Left cardiac atrium (tissue), 4 donors: ENCODE measurements at regions not wholly inside any gene's neighbourhood (a gene's known extent, or its start where the extent isn't known, plus 50 kb on each side); places are given as distances from the start of the nearest gene placed in this dataset.

ENCODE experiments used
- ATAC-seq, 2 donors: fragments of 200-7000 bp; cut with Tn5 transposase; one replicate each; pipeline ENCODE4 v1.9.1; 2020; ENCODE audit warnings: mild to moderate bottlenecking in 2 of 2, moderate library complexity in 2 of 2
- DNase-seq: peaks from one replicate; pipeline ENCODE4 v3.0.0-alpha.2; 2020
- intact Hi-C, 2 donors: fragments of 100-400 bp; cut with DNase I; formaldehyde crosslinking; loops; one replicate each; pipeline versions ENCODE4 v1.14.1 to v1.15.1; 2022 to 2023
- donor health status: DM: no; HTN: yes; CAD: no.
- donor health status: DM: no; HTN: yes; CAD: no; lungs with severe emphysema.
- donor health status: DM: yes; HTN: yes; CAD: no.
- donor health status: Dilated cardiomyopathy.

DNA sequence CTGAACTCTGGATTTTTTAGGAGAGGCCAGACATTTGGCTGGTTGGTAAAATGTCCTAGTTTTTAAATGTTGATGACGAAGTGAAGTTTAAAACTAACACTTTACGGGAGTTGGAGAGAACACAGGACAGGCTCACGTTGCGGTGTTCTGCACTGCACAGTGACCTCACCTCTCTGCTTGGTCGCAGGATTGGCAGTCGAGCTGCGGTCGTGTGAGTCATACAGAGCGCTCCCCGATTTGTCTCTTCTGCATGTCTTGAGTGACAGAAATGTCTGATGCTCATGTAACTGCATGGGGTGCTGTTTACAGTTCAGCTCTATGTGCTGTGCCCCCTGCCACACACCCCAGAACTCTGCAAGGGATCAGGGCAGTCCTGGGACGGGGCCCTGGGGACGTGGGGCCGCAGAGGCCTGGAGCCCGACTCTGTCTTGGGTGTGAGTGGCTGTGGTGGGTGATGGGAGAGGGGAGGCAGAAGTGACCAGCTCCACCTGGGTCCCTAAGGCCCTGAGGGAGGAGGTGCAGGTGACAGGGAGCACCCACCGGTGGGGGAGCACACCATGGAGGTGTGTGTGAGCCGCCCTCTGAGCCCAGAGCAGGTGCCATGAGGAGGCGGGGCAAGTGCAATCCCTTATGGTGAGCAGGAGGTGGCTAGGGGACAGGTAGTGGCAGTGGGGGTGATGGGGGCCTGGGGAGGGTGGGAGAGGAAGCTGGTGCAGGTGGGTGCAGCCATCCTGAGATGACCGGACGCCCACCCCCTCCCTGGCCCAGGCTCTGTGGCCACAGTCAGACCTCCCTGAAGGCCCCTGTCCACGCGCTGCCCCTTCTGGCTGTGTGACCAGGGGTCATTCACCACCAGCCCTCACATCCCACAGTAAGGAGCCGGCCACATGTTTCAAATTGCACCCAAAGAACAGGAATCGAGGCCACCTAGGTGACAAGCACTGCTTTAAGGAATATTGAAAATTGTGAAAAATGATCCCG, 77.9 kb upstream of the ADRA2C start:
- intact Hi-C loops: no loop called here
- DNase-seq: peak; percentile 7
- no peak for ATAC-seq

DNA sequence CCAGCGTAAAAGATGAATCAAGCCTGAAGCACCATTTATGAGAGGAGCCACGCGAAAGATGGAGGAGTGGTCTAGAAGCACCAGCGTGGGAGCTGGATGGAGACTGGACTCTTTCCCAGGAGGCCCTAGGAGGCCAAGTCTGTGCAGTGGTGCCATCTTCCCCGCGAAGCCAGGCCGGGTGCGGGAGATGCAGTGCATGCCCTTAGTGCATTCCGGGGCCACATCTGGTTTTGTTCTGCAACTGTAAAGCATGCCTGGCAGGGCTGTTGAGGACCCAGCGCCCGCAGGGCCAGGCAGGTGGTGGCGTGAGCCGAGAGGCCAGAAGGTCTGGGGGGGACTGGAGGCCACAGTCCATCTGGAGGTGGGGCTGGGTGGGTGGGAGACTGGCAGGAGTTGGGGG, 78.6 kb upstream of the ADRA2C start:
- ATAC-seq: no peak
- DNase-seq: no peak
- intact Hi-C loops: no loop called here

DNA sequence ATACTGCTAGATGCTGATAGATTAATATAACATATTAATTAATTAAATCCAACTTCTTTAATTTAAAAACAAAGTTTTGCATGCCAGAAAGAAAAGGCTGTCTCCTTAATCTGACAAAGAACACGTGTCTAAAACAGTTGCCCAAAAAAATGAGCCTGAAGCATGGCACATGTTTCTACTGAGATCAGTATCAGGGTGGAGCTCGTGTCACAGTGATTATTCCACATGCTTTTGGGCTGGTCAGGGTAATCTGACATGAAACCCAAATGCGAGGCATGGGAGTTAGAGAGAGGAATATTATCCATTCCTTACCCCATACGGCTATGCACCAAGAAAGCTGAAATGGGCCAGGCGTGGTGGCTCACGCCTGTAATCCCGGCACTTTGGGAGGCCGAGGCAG, 79.4 kb upstream of the ADRA2C start:
- DNase-seq (no peak), ATAC-seq (no peak)
- intact Hi-C loops: no loop called here

DNA sequence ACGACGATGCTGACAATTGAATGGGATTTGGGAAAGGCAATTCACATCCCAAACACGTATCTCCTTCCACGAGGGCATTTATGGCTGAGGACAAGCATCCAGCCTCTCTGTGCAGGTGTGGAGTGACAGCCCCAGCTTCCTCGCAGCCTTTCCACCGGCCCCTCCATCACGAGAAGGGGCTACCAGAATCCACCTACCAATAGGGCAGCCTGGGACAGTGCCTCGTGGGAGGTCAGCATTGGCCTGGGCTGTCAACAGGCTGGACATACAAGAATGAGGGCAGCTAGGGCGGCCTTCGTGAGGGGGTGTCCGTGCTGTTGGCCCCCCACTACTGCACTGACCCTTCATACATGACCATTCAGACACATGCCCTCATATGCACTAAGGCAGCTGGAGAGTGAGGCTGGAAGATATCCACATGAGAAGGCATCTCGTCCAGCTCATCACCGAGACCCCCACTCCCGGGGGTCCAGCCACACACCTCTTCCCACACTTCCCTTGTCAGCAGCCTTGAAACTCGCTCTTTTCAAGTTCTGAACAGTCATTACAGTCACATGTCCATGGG, 81.0 kb upstream of the ADRA2C start:
- no peak for DNase-seq
- intact Hi-C loops: no loop called here

DNA sequence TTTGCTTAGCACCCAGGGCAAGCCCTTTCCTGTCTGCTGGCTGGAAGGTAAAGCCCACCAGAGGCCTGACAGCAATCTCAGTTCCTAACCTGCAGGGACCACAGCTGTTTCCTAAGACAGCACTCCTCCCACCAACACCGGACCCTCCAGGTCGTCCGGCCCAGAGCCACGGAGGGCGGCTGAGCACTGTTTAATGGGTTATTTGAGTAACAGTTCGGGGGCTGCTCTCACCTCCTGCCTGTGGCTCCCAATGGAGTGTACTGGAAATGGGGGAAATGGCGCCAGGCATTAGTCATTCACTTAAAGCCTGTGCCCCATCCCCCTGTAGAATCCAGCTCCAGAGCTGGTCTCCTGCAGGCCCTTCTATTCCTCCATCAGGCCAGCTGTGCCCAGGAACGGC, 81.6 kb upstream of the ADRA2C start:
- DNase-seq: no peak
- intact Hi-C loops: no loop called here
- no peak for ATAC-seq

More for the DNA sequence above, 81.0 kb upstream of the ADRA2C start:
- ATAC-seq: no peak

DNA sequence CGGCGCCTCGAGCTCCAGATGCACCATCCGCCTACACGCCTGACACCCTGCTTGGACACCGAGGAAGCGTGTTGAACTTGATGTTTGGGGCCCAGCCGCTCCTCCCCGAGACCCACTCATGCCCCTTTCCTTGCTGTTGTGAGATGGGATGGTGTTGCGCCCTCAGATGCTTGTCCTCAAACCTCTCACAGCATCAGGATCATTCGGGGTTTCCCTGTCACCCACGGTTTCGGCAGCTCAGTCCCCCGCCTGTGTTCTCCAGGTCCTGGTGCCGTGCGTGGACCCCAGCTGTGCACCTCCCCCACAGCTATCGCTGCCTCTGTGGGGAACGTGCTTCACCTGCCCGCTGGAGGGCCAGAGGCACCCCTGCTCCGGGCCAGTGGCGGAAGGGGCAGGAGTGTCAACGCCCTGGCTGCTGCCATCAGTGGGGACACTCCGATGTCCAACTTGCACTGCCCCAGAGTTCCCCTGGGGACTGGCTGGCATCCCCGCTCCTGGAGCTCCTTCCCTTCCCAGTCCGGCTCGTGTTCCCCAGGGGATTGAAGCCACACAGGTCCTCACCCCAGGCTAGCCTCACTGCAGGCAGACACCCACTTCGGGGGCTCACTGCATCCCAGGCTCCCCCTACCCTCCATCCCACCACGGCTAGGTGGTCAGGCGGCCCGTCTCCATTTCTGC, 82.3 kb upstream of the ADRA2C start:
- DNase-seq (no peak), ATAC-seq (no peak)
- intact Hi-C loops: no loop called here

DNA sequence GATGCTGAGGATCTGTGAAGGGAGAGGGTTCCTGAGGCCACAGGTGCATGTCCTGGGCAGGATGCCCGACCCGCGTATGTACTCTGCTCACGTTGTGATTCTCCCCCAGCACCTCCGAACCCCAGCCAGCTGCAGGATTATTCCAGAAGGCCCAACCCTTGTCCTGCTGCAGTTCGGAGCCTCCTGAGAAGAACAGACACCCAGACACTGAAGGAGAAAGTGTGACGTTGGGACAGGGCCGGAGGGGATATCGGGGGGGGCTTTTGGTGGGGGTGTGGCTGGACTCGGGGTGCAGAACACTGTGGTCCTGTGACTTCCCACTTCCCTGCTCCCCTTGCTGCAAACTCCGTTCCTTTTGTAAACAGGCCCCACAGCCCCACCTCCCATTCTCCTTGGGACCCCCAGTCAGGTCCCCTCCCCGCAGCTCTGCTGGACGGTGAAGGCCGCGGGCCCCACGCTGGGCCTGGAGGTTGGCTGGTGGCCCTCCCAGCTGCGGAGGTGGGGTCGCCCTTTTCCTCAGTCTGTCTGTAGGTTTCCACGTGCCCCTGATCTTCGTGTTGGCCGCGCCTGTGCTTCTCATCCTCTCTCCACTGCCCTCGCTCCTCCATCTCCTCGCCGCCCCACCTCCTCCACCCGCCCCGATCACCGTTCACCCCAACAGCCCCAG, 83.0 kb upstream of the ADRA2C start:
- no peak for DNase-seq
- intact Hi-C loops: no loop called here
- ATAC-seq: no peak

DNA sequence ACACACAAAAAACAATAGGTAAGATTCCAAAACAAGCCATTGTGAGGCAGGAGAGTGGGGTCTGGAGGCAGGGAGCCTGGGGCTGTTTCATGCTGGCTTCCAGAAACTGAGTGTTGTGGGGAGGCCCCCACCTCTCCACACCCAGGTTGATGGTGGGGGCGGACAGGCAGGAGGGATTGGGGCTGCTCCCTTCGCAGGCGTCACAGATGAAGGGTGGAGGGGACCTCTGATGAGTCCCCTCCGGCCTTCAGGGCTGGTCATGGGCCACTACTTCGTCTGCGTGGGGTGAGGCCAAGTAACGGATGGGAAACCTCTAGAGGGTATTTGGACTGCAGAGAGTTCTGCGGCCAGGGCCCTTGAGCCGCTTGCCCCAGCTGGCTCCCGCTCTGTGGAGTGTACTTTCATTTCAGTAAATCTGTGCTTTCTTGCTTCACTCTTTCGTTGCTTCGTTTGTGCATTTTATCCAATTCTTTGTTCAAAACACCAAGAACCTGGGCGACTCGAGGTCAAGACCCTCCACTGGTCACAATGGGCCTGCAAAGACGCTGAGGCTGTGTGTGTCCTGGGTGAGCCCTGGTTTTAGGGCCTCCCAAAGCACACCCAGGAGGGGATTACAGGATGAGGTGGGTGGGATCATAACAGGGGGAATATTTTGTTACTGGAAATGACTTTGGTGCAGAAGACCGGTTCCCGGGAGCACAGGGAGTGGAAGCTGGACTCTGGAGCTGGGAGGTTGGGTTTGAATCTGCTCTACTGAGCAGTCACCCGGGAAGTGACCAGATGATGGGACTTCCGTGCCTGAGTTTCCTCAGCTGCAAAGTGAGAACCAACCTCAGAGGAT, 83.7 kb upstream of the ADRA2C start:
- intact Hi-C loops: no loop called here
- ATAC-seq (no peak), DNase-seq (peak; percentile 3)

DNA sequence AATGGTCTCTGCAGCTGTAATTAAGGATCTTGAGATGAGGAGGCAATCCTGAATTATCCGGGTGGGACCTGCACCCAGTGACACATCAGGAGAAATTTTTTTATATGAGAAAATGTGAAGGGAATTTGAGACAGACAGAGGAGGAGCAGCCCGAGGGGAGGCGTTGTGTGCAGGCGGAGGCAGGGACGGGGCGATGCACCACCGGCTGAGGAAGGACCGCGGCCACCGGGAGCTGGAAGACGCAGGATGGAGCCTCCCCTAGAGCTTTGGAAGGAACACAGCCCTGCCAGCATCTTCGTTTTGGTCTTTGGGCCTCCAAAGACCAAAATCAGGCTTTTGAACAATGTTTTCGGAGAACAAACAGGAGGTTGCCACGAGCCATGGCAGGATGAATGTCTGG, 85.0 kb upstream of the ADRA2C start:
- intact Hi-C loops: no loop called here
- DNase-seq: peak; percentile 11

DNA sequence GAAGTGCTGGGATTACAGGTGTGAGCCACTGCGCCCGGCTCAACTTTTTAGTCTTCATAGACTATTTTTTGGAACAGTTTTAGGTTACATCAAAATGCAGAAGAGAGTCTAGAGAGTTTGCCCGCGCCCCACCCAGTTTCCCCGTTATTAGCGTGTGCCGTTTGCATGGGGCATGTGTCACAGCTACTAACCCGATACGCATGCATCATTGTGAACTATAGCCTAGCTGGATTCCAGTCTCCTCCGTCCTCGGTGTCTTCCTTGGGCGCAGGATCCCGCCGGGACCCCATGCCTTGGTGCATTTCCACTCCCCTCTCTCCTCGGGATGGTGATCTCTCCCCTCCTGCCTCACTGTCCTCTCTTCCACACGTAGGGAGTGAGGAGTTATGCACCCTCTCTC, 85.5 kb upstream of the ADRA2C start:
- ATAC-seq: no peak
- intact Hi-C loops: no loop called here
- DNase-seq: peak; percentile 2

More for the DNA sequence above, 85.0 kb upstream of the ADRA2C start:
- no peak for ATAC-seq

DNA sequence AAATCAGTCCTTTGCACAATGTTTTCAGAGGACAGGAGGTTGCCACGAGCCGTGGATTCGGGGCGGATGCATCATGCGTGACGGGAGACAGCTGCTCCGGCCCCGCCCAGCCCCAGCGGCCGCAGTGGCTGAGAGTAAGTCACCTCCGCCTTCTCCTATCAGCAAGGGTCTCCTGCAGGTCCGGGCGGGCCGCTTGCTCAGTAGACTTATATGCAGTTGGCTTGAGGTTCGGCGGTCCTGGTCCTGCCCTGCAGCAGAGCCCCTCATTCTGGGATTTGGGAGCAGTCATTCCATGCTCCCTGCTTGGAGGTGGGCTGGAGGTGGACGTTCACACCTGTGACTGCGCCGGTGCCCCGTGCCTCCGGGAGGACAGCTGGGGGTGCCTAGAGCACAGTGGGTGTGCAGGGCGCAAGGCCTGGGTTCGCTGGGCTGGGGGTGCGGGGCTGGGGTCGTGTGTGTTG, 86.3 kb upstream of the ADRA2C start:
- peak; percentile 13 for DNase-seq
- no peak for ATAC-seq
- intact Hi-C loops: no loop called here

DNA sequence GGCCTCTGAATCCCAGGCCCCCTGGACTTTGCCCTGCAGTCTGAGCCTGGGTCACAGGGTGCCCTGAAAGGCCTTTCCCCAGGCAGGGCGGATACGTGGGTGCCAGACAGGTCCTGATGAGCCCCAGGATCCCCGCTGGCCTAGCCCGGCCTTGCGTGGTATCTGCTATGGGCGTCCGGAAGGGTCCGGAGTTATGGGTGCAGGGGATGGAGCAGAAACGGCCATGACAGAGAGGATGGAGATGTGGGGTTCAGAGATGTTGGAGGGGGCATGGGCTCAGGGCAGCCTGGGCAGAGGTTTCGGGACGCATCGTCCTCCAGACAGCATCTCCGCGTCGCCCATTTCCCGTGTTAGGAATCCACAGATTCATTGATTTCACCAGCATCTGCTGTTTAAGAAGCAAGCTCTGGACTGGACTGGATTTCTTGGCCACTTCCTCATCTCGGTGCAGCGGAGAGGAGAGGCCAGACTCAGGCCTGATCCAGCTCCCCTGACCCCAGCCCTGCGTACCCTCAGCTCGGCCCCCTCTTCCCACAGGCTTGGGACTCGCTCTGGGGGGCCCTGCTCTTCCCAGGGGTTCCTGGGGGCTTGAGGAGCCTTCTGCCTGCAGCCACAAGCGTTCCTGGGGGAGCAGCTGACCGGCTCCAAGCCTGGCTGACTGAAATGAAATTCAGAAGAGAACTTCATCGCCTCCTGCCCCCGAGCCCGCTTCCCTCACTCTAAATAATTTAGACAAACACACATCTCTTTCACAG, 86.9 kb upstream of the ADRA2C start:
- intact Hi-C loops: no loop called here
- DNase-seq (peak; percentile 5), ATAC-seq (no peak)

DNA sequence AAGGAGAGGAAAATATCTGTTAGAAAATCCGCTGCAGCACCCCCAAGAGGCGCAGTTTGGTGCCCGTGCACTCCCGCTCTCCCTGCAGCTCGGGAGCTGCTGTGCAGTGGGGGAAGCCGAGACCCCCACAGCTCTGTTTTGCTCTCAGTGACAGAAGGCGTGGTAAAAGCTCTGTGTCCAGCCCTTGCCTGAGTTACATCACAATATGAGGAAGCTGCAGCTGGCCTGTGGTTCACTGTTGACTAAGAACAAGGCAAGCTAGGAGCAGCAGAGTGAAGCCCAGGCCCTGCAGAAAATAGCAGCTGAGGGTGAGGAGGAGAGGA, 88.5 kb upstream of the ADRA2C start:
- DNase-seq (no peak), ATAC-seq (no peak)
- intact Hi-C loops: no loop called here

DNA sequence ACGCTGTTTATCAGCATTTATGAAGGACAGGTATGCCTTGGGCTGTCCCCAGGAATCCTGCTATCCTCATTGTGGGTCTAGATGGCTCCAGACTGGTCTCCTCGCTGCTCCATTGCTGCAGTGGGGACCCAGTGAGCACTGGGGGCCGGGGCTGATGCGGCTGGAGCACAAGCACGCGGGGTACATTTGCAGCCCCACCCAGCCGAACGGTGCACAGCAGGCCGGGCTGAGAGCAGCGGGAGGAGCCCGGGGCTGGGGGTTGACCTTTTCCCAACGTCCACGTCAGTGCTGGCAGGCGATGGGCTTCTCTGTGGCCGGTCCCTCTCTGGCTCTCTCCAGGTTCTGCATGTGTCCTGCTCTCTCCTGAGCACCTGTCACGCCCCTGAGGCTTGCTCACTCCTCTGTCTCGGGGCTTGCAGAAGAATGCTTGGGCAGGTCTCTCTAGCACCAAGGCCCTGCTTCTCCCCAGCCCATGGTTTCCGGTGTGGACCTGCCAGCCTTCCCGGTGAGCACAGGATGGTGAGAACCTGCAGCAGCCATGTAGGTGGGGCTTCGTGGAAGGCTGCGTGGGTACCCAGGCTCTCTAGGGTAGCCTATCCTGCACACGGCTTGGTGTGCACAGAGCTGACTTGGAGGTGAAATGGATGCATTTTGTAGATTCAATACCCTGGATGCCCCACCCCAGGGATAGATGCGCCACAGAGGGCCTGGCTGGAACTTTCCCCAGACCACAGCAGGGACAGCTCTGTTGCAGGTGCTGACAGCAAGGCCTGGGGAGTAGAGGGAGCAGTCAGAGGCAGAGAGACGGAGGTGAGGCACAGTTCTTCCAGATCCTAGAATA, 89.1 kb upstream of the ADRA2C start:
- intact Hi-C loops: no loop called here
- DNase-seq (peak; percentile 8), ATAC-seq (no peak)

DNA sequence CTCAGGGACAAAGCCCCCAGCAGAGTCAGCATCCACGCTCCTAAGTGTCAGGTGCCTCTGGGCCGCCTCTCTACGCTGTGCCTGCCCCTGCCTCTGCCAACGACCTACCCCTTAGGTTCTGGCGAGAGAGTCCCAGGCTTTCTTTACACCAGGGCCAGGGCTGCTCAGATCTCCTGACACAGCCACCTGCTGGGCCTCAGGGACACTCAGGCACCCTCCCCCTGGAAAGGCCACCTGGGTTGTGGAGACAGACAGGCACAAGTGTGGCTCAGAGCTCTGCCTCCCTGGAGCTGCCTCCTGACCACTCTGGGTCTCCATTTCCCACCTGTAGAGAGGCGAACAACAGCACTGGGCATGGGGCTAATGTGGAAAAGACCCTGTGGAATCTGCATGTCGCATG, 90.0 kb upstream of the ADRA2C start:
- no peak for DNase-seq
- no peak for ATAC-seq
- intact Hi-C loops: no loop called here

DNA sequence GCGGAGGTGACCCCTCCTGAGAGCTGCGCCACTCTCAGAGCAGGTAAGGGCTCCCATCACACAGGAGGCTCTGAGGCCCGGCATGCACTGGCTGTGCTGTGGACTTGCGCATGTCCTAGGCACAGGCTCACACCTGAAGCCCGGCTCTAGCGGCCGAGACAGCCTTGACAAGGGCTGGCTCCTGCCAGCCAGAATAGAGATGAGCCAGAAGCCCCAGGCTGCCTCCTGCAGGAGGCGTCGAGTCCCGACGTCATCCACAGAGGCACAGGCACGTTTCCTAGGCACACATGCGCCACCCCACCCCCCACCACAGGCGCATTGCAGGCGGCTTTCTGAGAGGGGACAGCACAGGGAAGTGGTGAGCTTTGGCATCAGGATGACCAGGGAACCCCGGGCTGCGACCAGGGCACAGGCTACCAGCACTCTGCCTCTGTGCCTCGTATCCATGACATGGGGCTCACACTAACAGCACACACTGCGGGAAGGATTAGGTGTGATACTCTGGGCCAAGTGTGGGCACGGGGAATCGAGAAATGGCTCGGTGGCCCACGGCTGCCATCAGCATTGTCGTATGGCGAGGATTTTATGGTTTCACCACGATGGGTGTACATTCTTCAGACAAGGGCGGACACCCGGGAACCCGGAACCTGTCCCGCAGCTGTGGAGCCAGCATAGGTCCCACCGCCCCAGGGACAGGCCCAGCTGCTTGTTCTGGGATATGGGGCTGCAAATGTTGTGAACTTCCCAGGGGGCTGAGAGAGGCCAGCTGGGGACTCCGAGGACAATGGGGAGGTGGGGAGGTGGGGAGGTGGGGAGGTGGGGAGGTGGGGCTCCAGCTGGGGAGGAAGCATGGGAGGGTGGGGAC, 90.7 kb upstream of the ADRA2C start:
- intact Hi-C loops: no loop called here
- peak; percentile 3 for DNase-seq
- no peak for ATAC-seq

DNA sequence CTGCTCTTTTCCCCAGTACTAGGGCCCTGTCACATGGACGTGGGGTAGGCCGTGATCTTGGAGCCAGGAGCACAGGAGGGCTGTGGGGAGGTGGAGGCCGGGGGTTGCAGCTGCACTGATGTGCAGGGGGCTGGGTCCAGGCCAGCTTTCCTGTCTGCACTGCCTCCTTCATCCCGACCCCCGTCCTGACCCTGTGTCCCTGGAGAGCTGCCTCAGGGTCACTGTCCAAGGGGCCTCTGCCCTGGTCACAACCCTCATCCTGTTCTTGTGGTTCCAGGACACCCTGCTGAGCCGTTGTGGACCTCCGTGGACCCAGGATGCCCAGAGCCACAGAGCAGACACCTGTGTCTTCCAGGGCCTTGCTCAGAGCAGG, 91.7 kb upstream of the ADRA2C start:
- ATAC-seq (no peak), DNase-seq (no peak)

More for the DNA sequence above, 91.7 kb upstream of the ADRA2C start:
- intact Hi-C loops: no loop called here
